ENCODE measurements at regions not wholly inside any gene's neighbourhood (a gene's known extent, or its start where the extent isn't known, plus 50 kb on each side); places are given as distances from the start of the nearest gene placed in this dataset.

DNA sequence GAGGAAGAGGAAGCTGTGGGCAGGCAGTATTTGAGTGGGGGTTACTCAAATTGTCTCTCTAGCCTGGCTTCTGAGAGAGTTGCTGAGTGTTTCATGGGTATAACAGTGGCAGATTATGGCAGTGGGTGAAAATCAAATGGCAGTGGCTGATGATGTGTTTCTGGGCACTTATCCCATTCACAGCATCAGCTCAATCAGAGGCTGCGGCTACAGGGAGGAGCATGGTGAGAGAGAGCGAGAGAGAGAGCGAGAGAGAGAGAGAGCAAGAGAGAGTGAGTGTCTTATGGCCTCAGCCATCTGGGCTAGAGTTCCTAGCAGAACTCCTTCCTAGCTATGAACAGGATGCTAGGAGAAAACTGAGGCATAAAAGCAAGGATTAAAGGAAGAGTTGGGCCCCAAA lies 178.9 kb downstream of the OLFM4 start:
- Histone ChIP-seq H3K36me3 (ENCODE audit: control insufficient read depth, insufficient read depth, low read length) (no peaks in the 10 kb centered on the region), H3K4me3 (ENCODE audit: low read depth, low read length) (no peak overlapping the region), H3K9me3 (ENCODE audit: control insufficient read depth, insufficient read depth, low read length) (no peaks in the 10 kb centered on the region)

GRCh38 chr13:53214433-53214832 lies 185.8 kb downstream of the OLFM4 start:
- no peaks in the 10 kb centered on the region for H3K36me3 ChIP-seq (ENCODE audit: control insufficient read depth, insufficient read depth, low read length)
- H3K9me3 ChIP-seq (ENCODE audit: control insufficient read depth, insufficient read depth, low read length): no peaks in the 10 kb centered on the region
- no peaks in the 10 kb centered on the region for H3K27me3 ChIP-seq (ENCODE audit: control insufficient read depth, insufficient read depth, low read length)

More for the DNA sequence above, 178.9 kb downstream of the OLFM4 start:
- peaks cover 15% of the 10 kb centered on the region for H3K27me3 ChIP-seq (ENCODE audit: control insufficient read depth, insufficient read depth, low read length)
- H3K9ac ChIP-seq (ENCODE audit: low read depth, low read length): no peak overlapping the region
- H3K4me1 ChIP-seq (ENCODE audit: control insufficient read depth, insufficient read depth, low read length): no peaks in the 10 kb centered on the region

DNA sequence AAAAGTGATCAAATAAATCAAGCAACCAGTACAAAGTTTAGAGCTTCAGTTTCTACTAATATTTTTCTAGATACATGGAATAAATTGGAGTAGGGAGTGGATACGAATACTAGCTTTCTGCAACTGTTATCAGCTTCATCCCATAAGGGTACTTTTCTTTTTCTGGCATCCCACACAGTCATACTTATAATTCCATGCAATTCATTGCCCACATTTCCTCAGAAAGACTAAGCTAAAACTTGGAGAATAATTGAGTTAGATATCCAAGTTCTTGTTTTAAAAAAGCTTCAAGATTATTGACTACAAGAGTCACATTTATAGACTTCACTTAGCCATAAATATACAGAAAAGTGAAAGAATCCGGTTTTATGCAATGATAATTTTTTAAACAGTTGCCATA lies 186.9 kb downstream of the OLFM4 start:
- no peaks in the 10 kb centered on the region for H3K27me3 ChIP-seq (ENCODE audit: control insufficient read depth, insufficient read depth, low read length)
- H3K9ac ChIP-seq (ENCODE audit: low read depth, low read length): no peak overlapping the region
- no peaks in the 10 kb centered on the region for H3K4me1 ChIP-seq (ENCODE audit: control insufficient read depth, insufficient read depth, low read length)
- H3K36me3 ChIP-seq (ENCODE audit: control insufficient read depth, insufficient read depth, low read length): no peaks in the 10 kb centered on the region
- H3K9me3 ChIP-seq (ENCODE audit: control insufficient read depth, insufficient read depth, low read length): no peaks in the 10 kb centered on the region
- H3K4me3 ChIP-seq (ENCODE audit: low read depth, low read length): no peak overlapping the region

More at GRCh38 chr13:53214433-53214832, 185.8 kb downstream of the OLFM4 start:
- H3K9ac ChIP-seq (ENCODE audit: low read depth, low read length): no peak overlapping the region
- H3K4me3 ChIP-seq (ENCODE audit: low read depth, low read length): no peak overlapping the region
- no peaks in the 10 kb centered on the region for H3K4me1 ChIP-seq (ENCODE audit: control insufficient read depth, insufficient read depth, low read length)

DNA sequence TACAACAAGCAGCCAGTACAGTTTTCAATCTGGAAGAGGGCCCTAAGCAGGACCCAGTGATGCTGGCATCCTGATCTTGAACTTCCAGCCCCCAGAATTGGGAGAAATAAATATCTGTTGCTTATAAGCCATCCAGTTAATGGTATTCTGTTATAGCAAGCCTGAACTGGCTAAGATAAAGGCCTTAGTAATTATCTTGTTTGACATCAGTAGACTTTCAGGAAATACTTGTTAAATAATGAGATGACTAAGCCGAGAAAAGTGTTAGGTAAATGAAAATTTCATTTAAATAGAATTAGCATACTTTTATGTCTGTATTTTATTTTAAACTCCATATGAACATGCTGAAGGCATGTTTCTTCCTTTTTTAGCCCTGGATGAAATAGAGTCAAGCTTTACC lies 188.2 kb downstream of the OLFM4 start:
- Histone ChIP-seq H3K9ac (ENCODE audit: low read depth, low read length) (no peak overlapping the region), H3K36me3 (ENCODE audit: control insufficient read depth, insufficient read depth, low read length) (no peaks in the 10 kb centered on the region), H3K27me3 (ENCODE audit: control insufficient read depth, insufficient read depth, low read length) (no peaks in the 10 kb centered on the region), H3K9me3 (ENCODE audit: control insufficient read depth, insufficient read depth, low read length) (no peaks in the 10 kb centered on the region), H3K4me1 (ENCODE audit: control insufficient read depth, insufficient read depth, low read length) (no peaks in the 10 kb centered on the region), H3K4me3 (ENCODE audit: low read depth, low read length) (no peak overlapping the region)

- Histone ChIP-seq H3K9ac (ENCODE audit: low read depth, low read length) (no peak overlapping the region), H3K27me3 (ENCODE audit: control insufficient read depth, insufficient read depth, low read length) (no peaks in the 10 kb centered on the region), H3K4me1 (ENCODE audit: control insufficient read depth, insufficient read depth, low read length) (no peaks in the 10 kb centered on the region), H3K4me3 (ENCODE audit: low read depth, low read length) (no peak overlapping the region), H3K36me3 (ENCODE audit: control insufficient read depth, insufficient read depth, low read length) (no peaks in the 10 kb centered on the region), H3K9me3 (ENCODE audit: control insufficient read depth, insufficient read depth, low read length) (no peaks in the 10 kb centered on the region)
Measured at GRCh38 chr13:53217194-53217593, 188.6 kb downstream of the OLFM4 start.

DNA sequence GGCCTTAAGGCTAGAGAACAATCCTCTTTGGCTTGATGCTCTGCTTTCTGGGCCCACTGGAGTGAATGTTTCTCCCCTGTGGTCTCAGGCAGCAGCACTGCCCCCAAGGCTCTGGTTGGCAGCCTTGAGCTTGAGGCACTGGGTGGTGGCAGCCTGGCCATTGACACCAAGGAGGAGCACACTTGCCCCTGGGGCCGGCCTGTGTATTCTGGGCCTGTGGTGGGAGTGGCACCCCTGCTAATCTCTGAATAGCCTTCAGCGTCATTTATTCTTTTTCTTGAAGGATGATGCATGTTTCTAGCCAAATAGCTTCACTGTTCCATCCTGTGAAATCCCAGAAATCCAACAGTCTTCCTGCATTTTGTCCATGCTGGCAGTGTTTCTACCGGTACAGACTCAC lies 191.4 kb downstream of the OLFM4 start:
- H3K4me3 ChIP-seq (ENCODE audit: low read depth, low read length): no peak overlapping the region

DNA sequence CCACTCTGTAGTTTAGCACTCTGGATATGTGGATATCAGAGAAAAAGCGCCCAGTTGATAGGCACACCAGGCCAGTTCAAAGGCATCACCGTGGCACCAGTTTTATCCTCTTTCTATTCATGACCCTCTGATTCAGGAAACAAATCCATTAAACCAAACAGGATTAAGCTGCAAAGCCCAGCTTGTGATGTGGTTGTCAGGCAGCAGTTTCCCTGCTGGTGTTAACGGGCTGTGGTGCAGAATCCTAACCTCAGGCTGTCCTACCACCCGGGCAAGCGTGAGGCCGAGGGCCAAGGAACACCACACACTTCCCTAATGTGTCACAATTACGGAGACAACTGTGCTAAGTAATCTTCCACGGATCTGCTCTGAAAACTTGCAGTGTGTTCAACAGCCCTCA lies 209.1 kb downstream of the OLFM4 start:
- Histone ChIP-seq H3K4me3 (ENCODE audit: low read depth, low read length) (no peak overlapping the region), H3K9ac (ENCODE audit: low read depth, low read length) (no peak overlapping the region), H3K9me3 (ENCODE audit: control insufficient read depth, insufficient read depth, low read length) (no peaks in the 10 kb centered on the region), H3K27me3 (ENCODE audit: control insufficient read depth, insufficient read depth, low read length) (no peaks in the 10 kb centered on the region), H3K4me1 (ENCODE audit: control insufficient read depth, insufficient read depth, low read length) (peaks cover 6% of the 10 kb centered on the region), H3K36me3 (ENCODE audit: control insufficient read depth, insufficient read depth, low read length) (no peaks in the 10 kb centered on the region)

More for the DNA sequence above, 191.4 kb downstream of the OLFM4 start:
- Histone ChIP-seq H3K36me3 (ENCODE audit: control insufficient read depth, insufficient read depth, low read length) (no peaks in the 10 kb centered on the region), H3K4me1 (ENCODE audit: control insufficient read depth, insufficient read depth, low read length) (no peaks in the 10 kb centered on the region), H3K27me3 (ENCODE audit: control insufficient read depth, insufficient read depth, low read length) (no peaks in the 10 kb centered on the region), H3K9ac (ENCODE audit: low read depth, low read length) (no peak overlapping the region), H3K9me3 (ENCODE audit: control insufficient read depth, insufficient read depth, low read length) (no peaks in the 10 kb centered on the region)

DNA sequence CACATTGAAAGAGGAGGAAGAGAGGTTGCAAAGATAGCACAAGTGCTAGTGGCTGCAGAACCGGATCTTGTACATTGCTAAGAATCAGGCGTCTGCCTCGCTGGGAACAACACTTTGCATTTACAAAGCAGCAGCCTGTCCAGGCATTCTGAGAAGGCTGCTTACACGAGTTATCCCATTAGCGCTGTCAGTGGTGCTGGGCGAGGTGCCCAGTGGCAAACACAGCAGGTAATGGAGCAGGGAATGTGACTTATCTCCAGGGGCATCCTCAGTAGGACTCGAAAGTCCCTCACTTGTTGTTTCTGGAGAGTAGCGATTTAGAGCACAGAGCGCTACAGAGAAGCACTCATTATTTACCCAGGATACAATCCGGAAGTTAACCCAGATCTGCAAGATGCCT lies 209.6 kb downstream of the OLFM4 start:
- H3K4me3 ChIP-seq (ENCODE audit: low read depth, low read length): no peak overlapping the region
- no peaks in the 10 kb centered on the region for H3K27me3 ChIP-seq (ENCODE audit: control insufficient read depth, insufficient read depth, low read length)
- no peak overlapping the region for H3K9ac ChIP-seq (ENCODE audit: low read depth, low read length)
- H3K9me3 ChIP-seq (ENCODE audit: control insufficient read depth, insufficient read depth, low read length): no peaks in the 10 kb centered on the region
- H3K36me3 ChIP-seq (ENCODE audit: control insufficient read depth, insufficient read depth, low read length): no peaks in the 10 kb centered on the region
- H3K4me1 ChIP-seq (ENCODE audit: control insufficient read depth, insufficient read depth, low read length): peaks cover 6% of the 10 kb centered on the region

DNA sequence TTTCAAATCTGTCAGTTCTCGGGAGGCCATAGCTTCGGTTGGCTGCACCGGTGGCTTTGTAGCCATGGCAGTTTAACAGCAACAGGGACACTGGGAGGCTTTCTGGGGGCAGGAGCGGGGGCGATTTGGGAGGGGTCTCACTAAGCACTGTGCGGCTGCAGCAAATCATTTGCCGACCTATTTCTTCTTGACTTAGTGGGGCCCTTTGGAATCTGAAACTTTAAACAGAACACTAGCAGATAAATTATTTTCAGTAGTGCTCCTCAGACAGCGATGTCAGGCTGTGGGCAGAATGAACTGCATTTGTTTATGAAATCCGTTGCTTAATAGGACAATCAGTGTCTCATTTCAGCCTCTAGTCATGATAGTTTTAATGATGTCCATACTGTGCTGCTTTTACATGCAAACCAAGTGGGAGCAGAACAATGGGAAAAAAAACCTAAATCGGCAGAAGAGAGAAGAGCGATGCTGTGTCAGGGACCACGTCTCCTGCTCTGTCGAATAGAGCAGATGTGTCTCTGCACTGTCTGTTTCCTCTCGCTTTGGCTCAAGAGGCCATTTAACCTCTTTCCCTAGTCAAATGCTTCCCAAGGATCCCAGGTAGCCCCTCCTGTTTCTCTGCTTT lies 211.9 kb downstream of the OLFM4 start:
- Histone ChIP-seq H3K9ac (ENCODE audit: low read depth, low read length) (no peak overlapping the region), H3K27me3 (ENCODE audit: control insufficient read depth, insufficient read depth, low read length) (no peaks in the 10 kb centered on the region), H3K36me3 (ENCODE audit: control insufficient read depth, insufficient read depth, low read length) (no peaks in the 10 kb centered on the region), H3K4me1 (ENCODE audit: control insufficient read depth, insufficient read depth, low read length) (peaks cover 6% of the 10 kb centered on the region), H3K9me3 (ENCODE audit: control insufficient read depth, insufficient read depth, low read length) (no peaks in the 10 kb centered on the region), H3K4me3 (ENCODE audit: low read depth, low read length) (no peak overlapping the region)

GRCh38 chr13:53241891-53242348 lies 213.3 kb downstream of the OLFM4 start:
- H3K36me3 ChIP-seq (ENCODE audit: control insufficient read depth, insufficient read depth, low read length): no peaks in the 10 kb centered on the region
- H3K9me3 ChIP-seq (ENCODE audit: control insufficient read depth, insufficient read depth, low read length): no peaks in the 10 kb centered on the region
- no peak overlapping the region for H3K4me3 ChIP-seq (ENCODE audit: low read depth, low read length)
- no peak overlapping the region for H3K9ac ChIP-seq (ENCODE audit: low read depth, low read length)
- H3K27me3 ChIP-seq (ENCODE audit: control insufficient read depth, insufficient read depth, low read length): no peaks in the 10 kb centered on the region
- H3K4me1 ChIP-seq (ENCODE audit: control insufficient read depth, insufficient read depth, low read length): peaks cover 6% of the 10 kb centered on the region

DNA sequence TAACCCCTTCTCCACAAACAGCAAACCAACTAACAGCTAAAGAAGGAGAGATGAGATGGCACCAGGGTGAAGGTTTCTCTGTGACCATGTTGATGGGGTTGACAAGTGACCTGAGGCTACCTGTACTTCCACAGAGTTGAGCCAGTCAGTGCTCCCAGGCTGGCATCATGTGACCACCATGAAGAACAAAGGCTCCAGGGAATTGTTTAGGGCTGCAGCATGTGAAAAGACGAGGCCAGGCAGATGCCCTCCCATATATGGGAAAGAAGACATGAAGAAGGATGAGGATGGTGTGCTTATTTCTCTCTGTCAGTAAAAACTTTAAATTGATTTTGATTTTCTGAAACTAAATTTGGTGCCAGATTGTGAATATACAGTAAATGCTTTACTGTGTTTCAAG lies 220.6 kb downstream of the OLFM4 start:
- Histone ChIP-seq H3K36me3 (ENCODE audit: control insufficient read depth, insufficient read depth, low read length) (no peaks in the 10 kb centered on the region), H3K27me3 (ENCODE audit: control insufficient read depth, insufficient read depth, low read length) (no peaks in the 10 kb centered on the region), H3K9ac (ENCODE audit: low read depth, low read length) (no peak overlapping the region), H3K4me3 (ENCODE audit: low read depth, low read length) (no peak overlapping the region), H3K4me1 (ENCODE audit: control insufficient read depth, insufficient read depth, low read length) (no peaks in the 10 kb centered on the region), H3K9me3 (ENCODE audit: control insufficient read depth, insufficient read depth, low read length) (no peaks in the 10 kb centered on the region)

DNA sequence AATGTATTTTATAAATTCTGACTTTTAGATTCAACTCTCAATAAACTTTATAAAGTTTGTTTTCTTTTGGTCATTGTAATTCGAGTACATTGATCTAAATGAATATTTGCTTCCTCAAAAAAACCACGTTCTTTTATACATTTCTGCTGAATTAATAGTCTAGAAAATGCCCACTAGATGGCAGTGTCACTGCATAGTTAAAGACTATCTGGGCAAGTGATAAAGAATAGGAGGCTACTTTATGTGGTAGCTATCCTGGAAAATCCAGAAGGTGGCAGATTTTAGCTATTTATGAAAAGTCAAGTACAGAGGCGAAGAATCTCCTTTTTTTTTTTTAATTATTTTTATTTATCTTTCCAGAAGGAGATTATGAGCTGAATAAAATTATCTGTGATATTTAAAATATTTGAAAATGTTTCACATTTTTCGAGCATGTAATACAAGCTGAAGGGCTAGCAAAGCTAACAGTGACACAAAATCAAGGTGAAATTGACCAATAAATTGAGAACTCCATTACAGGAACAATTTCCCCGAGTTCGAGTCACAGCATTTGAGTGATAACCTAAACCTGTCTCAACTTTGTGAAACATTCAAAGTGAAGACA lies 221.8 kb downstream of the OLFM4 start:
- no peaks in the 10 kb centered on the region for H3K4me1 ChIP-seq (ENCODE audit: control insufficient read depth, insufficient read depth, low read length)
- no peak overlapping the region for H3K9ac ChIP-seq (ENCODE audit: low read depth, low read length)
- H3K27me3 ChIP-seq (ENCODE audit: control insufficient read depth, insufficient read depth, low read length): no peaks in the 10 kb centered on the region
- no peaks in the 10 kb centered on the region for H3K36me3 ChIP-seq (ENCODE audit: control insufficient read depth, insufficient read depth, low read length)
- H3K4me3 ChIP-seq (ENCODE audit: low read depth, low read length): no peak overlapping the region
- no peaks in the 10 kb centered on the region for H3K9me3 ChIP-seq (ENCODE audit: control insufficient read depth, insufficient read depth, low read length)
